ENCODE measurements at regions not wholly inside any gene's neighbourhood (a gene's known extent, or its start where the extent isn't known, plus 50 kb on each side); places are given as distances from the start of the nearest gene placed in this dataset.

GRCh38 chr3:154482507-154482906 lies 52.5 kb upstream of the GPR149 start:
- DNase-seq (ENCODE audit: low spot score) (no peak), FAIRE-seq (no peak)

- FAIRE-seq: no peak
- DNase-seq (ENCODE audit: low spot score): no peak
These were observed 50.0 kb upstream of the GPR149 start for GRCh38 chr3:154480033-154480432.
